ENCODE measurements at regions not wholly inside any gene's neighbourhood (a gene's known extent, or its start where the extent isn't known, plus 50 kb on each side); places are given as distances from the start of the nearest gene placed in this dataset.
"Not testable (repeated sequence)": the region's sequence is repeated elsewhere in the genome, so short reads cannot be mapped to it uniquely, and the experiment has no call there.

- no peaks in the 10 kb centered on the region for H3K27me3 Mint-ChIP-seq (ENCODE audit: low read depth, unreplicated experiment)
- Histone ChIP-seq H3K9ac (ENCODE audit: low read length) (no peak overlapping the region), H3K9me3 (ENCODE audit: insufficient read depth, low read depth, low read length) (no peaks in the 10 kb centered on the region), H3K27me3 (ENCODE audit: insufficient read depth, low read length) (no peaks in the 10 kb centered on the region), H2AFZ (ENCODE audit: low read depth, low read length) (no peak overlapping the region), H3K4me1 (ENCODE audit: insufficient read depth, low read length) (no peaks in the 10 kb centered on the region), H3K79me2 (ENCODE audit: insufficient read depth, low read length) (no peaks in the 10 kb centered on the region), H4K20me1 (ENCODE audit: insufficient read depth, low read length) (no peaks in the 10 kb centered on the region), H3K4me2 (ENCODE audit: low read length) (no peak overlapping the region), H3K27ac (ENCODE audit: low read depth, low read length) (no peak overlapping the region), H3K36me3 (ENCODE audit: insufficient read depth, low read length) (no peaks in the 10 kb centered on the region), H3K4me3 (ENCODE audit: insufficient read depth, low read depth, low read length) (no peak overlapping the region)
- H3K27ac Mint-ChIP-seq (ENCODE audit: unreplicated experiment): no peak overlapping the region
- peaks cover 9% of the 10 kb centered on the region for H3K9me3 Mint-ChIP-seq (ENCODE audit: unreplicated experiment)
- DNase-seq (ENCODE audit: low read depth) (no peak), FAIRE-seq (no peak)
- H3K4me1 Mint-ChIP-seq (ENCODE audit: low read depth, unreplicated experiment): no peaks in the 10 kb centered on the region
- TF ChIP-seq EZH2 (IDR thresholded peaks at IDR 0.05; ENCODE audit: insufficient read depth, low read length) (no peak), CTCF (IDR thresholded peaks at IDR 0.05; ENCODE audit: insufficient read depth, low read depth, low read length) (no peak)
- no peaks in the 10 kb centered on the region for H3K36me3 Mint-ChIP-seq (ENCODE audit: low read depth, unreplicated experiment)
- H3K4me3 Mint-ChIP-seq (ENCODE audit: unreplicated experiment): no peak overlapping the region
These were observed 391.8 kb downstream of the PRELID2 start for GRCh38 chr5:145443366-145443765.

- H3K27me3 ChIP-seq (ENCODE audit: insufficient read depth, low read length); H3K4me3 Mint-ChIP-seq (ENCODE audit: unreplicated experiment); H3K36me3 ChIP-seq (ENCODE audit: insufficient read depth, low read length); H3K9me3 ChIP-seq (ENCODE audit: insufficient read depth, low read depth, low read length); H3K79me2 ChIP-seq (ENCODE audit: insufficient read depth, low read length); H3K4me3 ChIP-seq (ENCODE audit: insufficient read depth, low read depth, low read length); H3K9ac ChIP-seq (ENCODE audit: low read length); H3K27ac Mint-ChIP-seq (ENCODE audit: unreplicated experiment); H3K4me1 ChIP-seq (ENCODE audit: insufficient read depth, low read length); H4K20me1 ChIP-seq (ENCODE audit: insufficient read depth, low read length); H3K36me3 Mint-ChIP-seq (ENCODE audit: low read depth, unreplicated experiment); H2AFZ ChIP-seq (ENCODE audit: low read depth, low read length); H3K27me3 Mint-ChIP-seq (ENCODE audit: low read depth, unreplicated experiment); DNase-seq (ENCODE audit: low read depth); H3K27ac ChIP-seq (ENCODE audit: low read depth, low read length); H3K4me1 Mint-ChIP-seq (ENCODE audit: low read depth, unreplicated experiment); H3K4me2 ChIP-seq (ENCODE audit: low read length); FAIRE-seq: not testable (repeated sequence)
- H3K9me3 Mint-ChIP-seq (ENCODE audit: unreplicated experiment): peaks cover 14% of the 10 kb centered on the region
These were observed 392.5 kb downstream of the PRELID2 start for GRCh38 chr5:145442661-145443060.

GRCh38 chr5:145441228-145441627 is 393.9 kb downstream of the PRELID2 start:
- Histone ChIP-seq H3K4me2 (ENCODE audit: low read length) (no peak overlapping the region), H3K36me3 (ENCODE audit: insufficient read depth, low read length) (no peaks in the 10 kb centered on the region), H3K27ac (ENCODE audit: low read depth, low read length) (no peak overlapping the region), H3K79me2 (ENCODE audit: insufficient read depth, low read length) (no peaks in the 10 kb centered on the region), H4K20me1 (ENCODE audit: insufficient read depth, low read length) (no peaks in the 10 kb centered on the region), H2AFZ (ENCODE audit: low read depth, low read length) (no peak overlapping the region), H3K4me1 (ENCODE audit: insufficient read depth, low read length) (no peaks in the 10 kb centered on the region), H3K9ac (ENCODE audit: low read length) (no peak overlapping the region), H3K4me3 (ENCODE audit: insufficient read depth, low read depth, low read length) (no peak overlapping the region), H3K27me3 (ENCODE audit: insufficient read depth, low read length) (no peaks in the 10 kb centered on the region), H3K9me3 (ENCODE audit: insufficient read depth, low read depth, low read length) (no peaks in the 10 kb centered on the region)
- FAIRE-seq (no peak), DNase-seq (ENCODE audit: low read depth) (no peak)
- peaks cover 22% of the 10 kb centered on the region for H3K9me3 Mint-ChIP-seq (ENCODE audit: unreplicated experiment)
- H3K27ac Mint-ChIP-seq (ENCODE audit: unreplicated experiment): no peak overlapping the region
- H3K4me3 Mint-ChIP-seq (ENCODE audit: unreplicated experiment): no peak overlapping the region
- H3K36me3 Mint-ChIP-seq (ENCODE audit: low read depth, unreplicated experiment): peaks cover 2% of the 10 kb centered on the region
- H3K27me3 Mint-ChIP-seq (ENCODE audit: low read depth, unreplicated experiment): no peaks in the 10 kb centered on the region
- H3K4me1 Mint-ChIP-seq (ENCODE audit: low read depth, unreplicated experiment): no peaks in the 10 kb centered on the region
- no peak for TF ChIP-seq EZH2 (IDR thresholded peaks at IDR 0.05; ENCODE audit: insufficient read depth, low read length)
- no peak for TF ChIP-seq CTCF (IDR thresholded peaks at IDR 0.05; ENCODE audit: insufficient read depth, low read depth, low read length)

Data from astrocyte (in vitro differentiated cells and primary cell).